ENCODE measurements at regions not wholly inside any gene's neighbourhood (a gene's known extent, or its start where the extent isn't known, plus 50 kb on each side); places are given as distances from the start of the nearest gene placed in this dataset.
"Not testable (repeated sequence)": the region's sequence is repeated elsewhere in the genome, so short reads cannot be mapped to it uniquely, and the experiment has no call there.

DNA sequence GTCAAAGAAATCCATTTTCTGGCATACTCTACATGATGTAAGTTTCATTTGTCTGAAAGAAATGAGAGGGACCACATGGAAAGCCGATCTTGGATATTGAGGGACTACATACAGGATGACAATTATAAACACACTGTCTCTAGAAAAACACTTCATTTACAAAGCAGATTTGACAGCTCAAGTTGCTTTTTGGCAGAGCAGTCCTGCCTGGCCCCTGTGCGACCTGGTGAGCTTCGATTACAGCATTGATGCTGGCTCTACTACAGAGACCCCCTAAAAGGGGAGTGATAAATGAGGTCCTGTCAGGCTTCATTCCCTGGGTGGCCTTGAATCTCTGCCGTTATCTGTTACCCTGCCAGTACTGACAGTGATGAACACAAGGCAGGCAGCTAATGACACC, 215.2 kb upstream of the NOCT start:
- no peak for DNase-seq (ENCODE audit: low read depth)

DNA sequence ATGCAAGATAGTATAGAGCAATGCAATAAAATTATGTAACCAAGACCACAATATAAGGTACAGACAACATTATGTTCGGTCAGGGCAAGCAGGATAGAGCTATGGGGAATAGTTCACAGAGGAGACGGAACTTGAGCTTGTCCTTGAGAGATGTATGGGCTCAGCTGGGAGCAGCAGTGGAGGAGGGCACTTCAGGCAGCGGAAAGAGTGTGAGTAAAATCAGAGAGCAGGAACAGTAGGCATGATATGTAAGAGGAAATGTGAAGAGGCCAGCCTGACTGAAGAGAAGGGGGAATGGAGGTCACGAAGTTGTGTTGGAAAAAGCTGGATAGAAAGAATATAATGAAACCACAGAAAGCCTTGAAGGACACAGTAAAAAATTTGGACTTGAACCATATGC, 217.2 kb upstream of the NOCT start:
- no peak for DNase-seq (ENCODE audit: low read depth)

GRCh38 chr4:138797646-138798045, 217.9 kb upstream of the NOCT start:
- DNase-seq (ENCODE audit: low read depth), result no peak

DNA sequence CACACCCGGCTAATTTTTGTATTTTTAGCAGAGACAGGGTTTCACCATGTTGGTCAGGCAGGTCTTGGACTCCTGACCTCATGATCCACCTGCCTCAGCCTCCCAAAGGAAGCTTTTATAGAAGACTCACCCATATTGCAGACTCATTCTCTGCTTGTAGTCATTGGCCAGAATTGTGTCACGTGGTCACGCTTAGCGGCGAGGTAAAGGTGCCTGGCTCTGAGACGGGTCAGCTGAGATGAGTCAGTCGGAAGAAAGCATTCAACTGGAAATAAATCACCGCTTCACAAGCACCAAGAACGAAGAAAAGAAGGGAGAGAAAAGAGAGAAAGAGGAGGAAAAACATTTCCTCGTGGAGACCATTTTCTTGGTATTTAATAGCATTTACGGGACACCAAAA, 218.8 kb upstream of the NOCT start:
- DNase-seq (ENCODE audit: low read depth), result no peak

GRCh38 chr4:138790706-138791340, 224.8 kb upstream of the NOCT start:
- DNase-seq (ENCODE audit: low read depth), result no peak

- DNase-seq (ENCODE audit: low read depth), result no peak
Observed at GRCh38 chr4:138789796-138790195, 225.8 kb upstream of the NOCT start.

DNA sequence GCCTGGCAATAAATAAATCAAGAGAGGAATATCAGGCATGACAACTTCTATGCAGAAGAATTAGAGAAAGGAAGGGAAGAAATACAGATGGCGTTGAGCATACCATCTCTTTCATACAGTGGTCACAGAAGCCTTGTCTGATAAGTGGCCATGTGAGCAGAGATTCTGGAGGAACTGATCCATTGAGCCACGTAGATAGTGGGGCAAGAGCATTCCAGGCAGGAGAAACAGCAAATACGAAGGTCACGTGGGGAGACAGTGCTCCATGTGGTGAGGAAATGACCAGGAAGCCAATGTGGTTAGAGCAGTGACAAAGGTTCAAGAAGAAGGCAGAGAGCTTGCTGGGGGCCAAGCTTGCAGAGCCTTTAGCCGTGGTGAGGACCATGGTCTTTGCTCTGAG, 226.7 kb upstream of the NOCT start:
- no peak for DNase-seq (ENCODE audit: low read depth)

GRCh38 chr4:138788267-138788790, 227.3 kb upstream of the NOCT start:
- no peak for DNase-seq (ENCODE audit: low read depth)

- DNase-seq (ENCODE audit: low read depth), result not testable (repeated sequence)
Observed at GRCh38 chr4:138779761-138780160, 235.8 kb upstream of the NOCT start.

DNA sequence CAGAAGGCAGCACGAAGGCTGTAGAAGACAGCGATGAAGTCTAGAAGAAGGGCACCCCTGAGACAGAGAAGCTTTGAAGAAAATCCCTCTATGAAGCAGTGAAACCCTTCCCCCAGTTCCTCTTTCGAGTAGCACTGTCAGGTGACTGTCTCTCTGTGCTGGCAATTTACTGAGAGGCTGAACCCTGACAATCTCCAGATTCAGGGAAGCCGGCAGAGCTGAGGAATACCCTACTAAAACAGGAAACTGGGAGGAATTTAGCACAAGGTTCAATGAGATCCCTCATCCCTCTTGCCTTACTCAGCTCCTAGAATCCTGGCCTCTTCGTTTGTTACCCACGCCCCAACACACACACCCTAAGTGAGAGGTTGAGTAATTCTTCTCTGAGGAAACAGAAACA, 239.7 kb upstream of the NOCT start:
- DNase-seq (ENCODE audit: low read depth), result no peak

GRCh38 chr4:138775489-138775888, 240.1 kb upstream of the NOCT start:
- no peak for DNase-seq (ENCODE audit: low read depth)

DNA sequence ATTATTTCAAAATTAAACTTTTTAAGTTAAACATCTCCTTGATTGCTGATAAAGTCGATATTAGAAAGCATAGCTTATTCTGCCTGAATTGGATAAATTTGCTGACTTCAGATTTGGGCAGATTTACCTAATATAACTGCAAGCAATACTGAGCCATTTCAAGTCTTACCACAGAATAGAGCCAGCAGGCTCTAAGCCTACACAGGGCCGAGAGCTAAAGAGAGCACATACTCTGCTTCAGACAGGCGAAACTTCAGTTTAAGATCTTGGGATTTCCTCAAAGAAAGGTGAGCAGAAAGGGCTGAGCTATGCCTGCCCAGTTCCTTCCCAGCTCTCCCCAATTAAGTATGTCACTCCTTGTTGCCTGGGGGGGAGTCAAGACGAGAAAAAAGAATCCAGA, 240.6 kb upstream of the NOCT start:
- no peak for DNase-seq (ENCODE audit: low read depth)

DNA sequence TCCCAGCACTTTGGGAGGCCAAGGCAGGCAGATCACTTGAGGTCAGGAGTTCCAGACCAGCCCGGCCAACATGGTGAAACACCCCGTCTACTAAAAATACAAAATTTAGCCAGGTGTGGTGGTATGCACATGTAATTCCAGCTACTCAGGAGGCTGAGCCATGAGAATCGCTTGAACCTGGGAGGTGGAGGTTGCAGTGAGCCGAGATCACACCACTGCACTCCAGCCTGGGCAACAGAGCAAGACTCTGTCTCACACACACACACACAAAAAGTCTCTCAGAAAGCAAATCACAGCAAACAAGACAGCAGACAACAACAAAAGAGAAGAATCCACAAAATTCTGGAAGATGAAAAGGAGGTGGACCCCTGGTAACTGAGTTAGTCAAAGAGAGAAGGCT, 241.5 kb upstream of the NOCT start:
- DNase-seq (ENCODE audit: low read depth), result not testable (repeated sequence)

DNA sequence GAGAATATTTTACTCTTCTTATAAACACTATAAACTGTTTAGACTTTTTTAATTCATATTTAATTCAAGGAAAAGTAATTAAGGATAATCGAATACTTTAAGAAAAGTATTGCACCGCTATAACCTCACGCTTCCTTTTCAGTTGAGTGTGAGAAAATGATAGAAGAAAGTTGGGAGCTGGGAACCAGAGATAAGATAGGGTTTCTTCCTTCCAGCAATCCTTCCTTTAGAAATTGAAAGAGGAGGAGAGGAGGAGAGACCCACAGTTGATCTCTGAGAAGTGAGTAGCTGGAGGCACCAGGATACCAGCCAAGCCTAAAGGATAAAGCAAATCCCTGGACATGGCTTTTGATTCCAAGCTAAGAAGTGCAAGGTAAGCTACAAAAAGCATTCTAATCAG, 242.3 kb upstream of the NOCT start:
- DNase-seq (ENCODE audit: low read depth), result no peak

DNA sequence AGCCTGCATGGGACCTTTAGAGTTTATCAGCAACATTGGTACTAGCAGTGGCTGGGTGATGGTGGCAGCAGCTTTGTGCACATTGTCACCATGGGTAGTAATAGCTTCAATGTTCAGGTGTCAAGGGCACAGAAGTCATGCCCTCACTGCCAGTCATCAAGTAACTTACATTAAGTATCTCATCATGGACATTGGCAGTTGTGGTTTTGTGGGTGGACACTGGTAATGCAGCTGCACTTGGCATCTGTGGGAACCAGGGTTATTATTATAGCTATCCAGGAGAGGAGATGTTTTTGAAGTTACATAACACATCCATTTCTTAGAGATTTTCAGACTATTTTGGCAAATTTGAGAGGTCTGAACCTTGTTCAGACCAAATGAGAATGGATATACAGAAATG, 243.2 kb upstream of the NOCT start:
- DNase-seq (ENCODE audit: low read depth), result no peak

DNA sequence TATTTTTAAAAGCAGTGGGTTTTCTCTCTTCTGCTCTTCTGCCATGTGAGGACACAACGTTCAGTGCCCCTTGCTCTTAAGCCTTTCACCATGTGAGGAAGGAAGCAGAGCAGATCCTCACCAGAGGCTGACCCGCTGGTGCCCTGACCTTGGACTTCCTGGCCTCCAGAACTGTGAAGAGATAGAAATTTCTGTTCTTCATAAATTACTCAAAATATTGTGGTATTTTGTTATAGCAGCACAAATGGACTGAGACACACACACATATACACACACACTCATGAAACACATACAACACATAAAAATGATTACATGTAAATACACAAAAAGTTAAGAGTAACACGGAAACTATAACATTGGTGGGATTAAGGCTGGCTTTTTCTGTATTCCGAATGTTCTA, 244.8 kb upstream of the NOCT start:
- DNase-seq (ENCODE audit: low read depth), result no peak

DNA sequence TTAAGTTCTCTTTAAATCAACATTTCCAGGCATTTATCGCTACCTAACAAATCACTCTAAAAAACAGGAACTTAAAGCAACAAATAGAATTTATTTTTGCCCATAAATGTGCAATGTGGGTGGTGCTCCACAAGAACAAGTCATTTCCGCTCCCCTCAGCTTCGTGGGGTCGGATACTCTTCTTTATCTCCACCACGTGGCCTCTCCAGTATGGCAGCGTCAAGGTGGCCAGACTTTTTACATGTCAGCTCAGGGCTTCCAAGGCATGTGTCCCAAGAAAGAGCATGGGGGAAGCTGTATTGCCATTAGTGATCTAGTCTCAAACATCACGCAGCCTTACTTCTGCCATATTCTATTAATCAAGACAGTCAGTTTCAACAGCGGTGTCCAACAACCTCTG, 249.2 kb upstream of the NOCT start:
- DNase-seq (ENCODE audit: low read depth), result no peak

GRCh38 chr4:138765442-138765841, 250.1 kb upstream of the NOCT start:
- DNase-seq (ENCODE audit: low read depth), result no peak

GRCh38 chr4:138761638-138762220, 253.9 kb upstream of the NOCT start:
- DNase-seq (ENCODE audit: low read depth), result no peak

DNA sequence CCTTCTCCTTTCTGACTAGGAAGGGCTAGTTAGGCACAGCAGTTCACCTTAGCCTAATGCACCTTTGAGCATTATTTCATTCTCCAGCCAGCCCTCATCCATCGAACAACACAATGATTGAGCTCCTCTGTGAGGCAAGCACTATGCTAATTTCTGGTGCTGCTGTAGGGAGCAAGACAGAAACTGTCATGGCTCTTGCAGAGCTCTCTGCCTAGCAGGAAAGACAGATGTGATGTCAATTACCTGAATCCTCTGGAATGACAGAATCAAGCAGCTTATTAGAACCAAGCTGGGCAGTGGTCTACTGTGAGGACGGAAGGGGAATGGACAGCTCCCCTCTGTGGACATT, 256.1 kb upstream of the NOCT start:
- DNase-seq (ENCODE audit: low read depth), result no peak

- DNase-seq (ENCODE audit: low read depth), result no peak
Observed at GRCh38 chr4:138758876-138759553, 256.6 kb upstream of the NOCT start.

DNA sequence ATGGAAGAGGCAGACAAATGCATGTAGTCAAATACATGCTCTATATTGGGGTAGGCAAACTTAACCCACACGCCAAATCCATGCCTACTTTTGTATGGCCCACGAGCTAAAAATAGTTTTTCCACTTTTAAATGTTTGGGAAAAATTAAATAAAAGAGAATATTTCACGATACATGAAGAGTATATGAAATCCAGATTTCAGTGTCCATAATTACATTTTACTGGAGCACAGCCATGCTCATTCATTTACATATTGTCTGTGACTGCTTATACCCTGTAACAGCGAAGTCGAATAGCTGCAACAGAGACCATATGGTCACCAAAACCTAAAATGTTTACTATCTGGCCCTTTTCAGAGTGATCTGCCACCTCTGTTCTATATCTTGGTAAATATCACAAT, 257.4 kb upstream of the NOCT start:
- no peak for DNase-seq (ENCODE audit: low read depth)

- no peak for DNase-seq (ENCODE audit: low read depth)
Observed at GRCh38 chr4:138757432-138757831, 258.1 kb upstream of the NOCT start.

GRCh38 chr4:138756519-138756918, 259.1 kb upstream of the NOCT start:
- no peak for DNase-seq (ENCODE audit: low read depth)
